Activated T-helper 2 cell treated with anti-CD3 and anti-CD28 coated beads, Interferon-gamma antibody, Interleukin-2, Interleukin-4, amounts not matched to agents 10 μg/mL and 5 μg/mL and 100 μg/mL, durations not matched to agents 14 hours and 24 hours and 36 hours (primary cell): ENCODE measurements at regions not wholly inside any gene's neighbourhood (a gene's known extent, or its start where the extent isn't known, plus 50 kb on each side); places are given as distances from the start of the nearest gene placed in this dataset.
"Not testable (repeated sequence)": the region's sequence is repeated elsewhere in the genome, so short reads cannot be mapped to it uniquely, and the experiment has no call there.

ENCODE experiments used
- DNase-seq: peaks from one replicate; pipeline ENCODE4 v3.0.0; 2021; ENCODE audit warnings: low spot score
- H3K27ac Mint-ChIP-seq: one replicate; pipeline ENCODE4 v1.8.0; 2021; ENCODE audit warnings: mixed read lengths
- H3K27me3 Mint-ChIP-seq: one replicate; pipeline ENCODE4 v1.8.0; 2021; ENCODE audit warnings: low read depth, mixed read lengths
- H3K36me3 Mint-ChIP-seq: one replicate; pipeline ENCODE4 v1.8.0; 2021; ENCODE audit warnings: low read depth, mixed read lengths
- H3K4me1 Mint-ChIP-seq: one replicate; pipeline ENCODE4 v1.8.0; 2021; ENCODE audit warnings: low read depth, mixed read lengths
- H3K4me3 Mint-ChIP-seq: one replicate; pipeline ENCODE4 v1.8.0; 2021; ENCODE audit warnings: low read depth, mild to moderate bottlenecking, moderate library complexity, mixed read lengths
- H3K9me3 Mint-ChIP-seq: one replicate; pipeline ENCODE4 v1.8.0; 2021; ENCODE audit warnings: mixed read lengths
- intact Hi-C: fragments of 100-400 bp; cut with micrococcal nuclease; formaldehyde crosslinking; loops from one replicate; pipeline ENCODE4 v1.15.1; 2023

GRCh38 chr3:11720304-11720898 lies 76.7 kb upstream of the VGLL4 start:
- Mint-ChIP-seq H3K27me3 (peaks cover 26% of the 10 kb centered on the region), H3K36me3 (no peaks in the 10 kb centered on the region), H3K27ac (peak overlapping the region; percentile 60), H3K4me3 (peak overlapping the region; percentile 90), H3K9me3 (no peaks in the 10 kb centered on the region), H3K4me1 (peaks cover 21% of the 10 kb centered on the region)
- DNase-seq = peak; percentile 37
- intact Hi-C loops = loop anchor here (1.0 to 5.0 kb wide), 3 partner anchors 50 to 127 kb away; partner anchors contain the start of gene TAMM41

GRCh38 chr3:11719406-11720303 lies 75.9 kb upstream of the VGLL4 start:
- peak overlapping the region; percentile 90 for H3K4me3 Mint-ChIP-seq
- peak; percentile 46 for DNase-seq
- no peaks in the 10 kb centered on the region for H3K36me3 Mint-ChIP-seq
- H3K4me1 Mint-ChIP-seq = peaks cover 17% of the 10 kb centered on the region
- H3K27ac Mint-ChIP-seq = no peak overlapping the region
- peaks cover 22% of the 10 kb centered on the region for H3K27me3 Mint-ChIP-seq
- H3K9me3 Mint-ChIP-seq = no peaks in the 10 kb centered on the region
- intact Hi-C loops = loop anchor here (1.0 to 5.0 kb wide), 5 partner anchors 45 to 128 kb away; partner anchors contain the start of gene TAMM41

- DNase-seq = peak; percentile 15
- Mint-ChIP-seq H3K27ac (peak overlapping the region; percentile 74), H3K36me3 (no peaks in the 10 kb centered on the region), H3K27me3 (peaks cover 21% of the 10 kb centered on the region), H3K4me3 (peak overlapping the region; percentile 84), H3K4me1 (peaks cover 17% of the 10 kb centered on the region), H3K9me3 (no peaks in the 10 kb centered on the region)
- intact Hi-C loops = loop anchor here (2.0 to 5.0 kb wide), 2 partner anchors 46 to 103 kb away; no protein-coding TSS in a partner anchor
Observed at GRCh38 chr3:11718637-11719405, 75.1 kb upstream of the VGLL4 start.

GRCh38 chr3:11717768-11718636 lies 74.3 kb upstream of the VGLL4 start:
- Mint-ChIP-seq H3K9me3 (no peaks in the 10 kb centered on the region), H3K4me3 (peak overlapping the region; percentile 84), H3K4me1 (peaks cover 17% of the 10 kb centered on the region), H3K27ac (no peak overlapping the region), H3K27me3 (peaks cover 18% of the 10 kb centered on the region), H3K36me3 (no peaks in the 10 kb centered on the region)
- no peak for DNase-seq
- intact Hi-C loops = loop anchor here (2.0 to 5.0 kb wide), 2 partner anchors 47 to 104 kb away; no protein-coding TSS in a partner anchor

GRCh38 chr3:11717301-11717700 lies 73.6 kb upstream of the VGLL4 start:
- DNase-seq = no peak
- Mint-ChIP-seq H3K27me3 (peaks cover 18% of the 10 kb centered on the region), H3K4me1 (peaks cover 19% of the 10 kb centered on the region), H3K36me3 (no peaks in the 10 kb centered on the region), H3K27ac (no peak overlapping the region), H3K4me3 (no peak overlapping the region), H3K9me3 (no peaks in the 10 kb centered on the region)
- intact Hi-C loops = loop anchor here (5.0 kb wide), 1 partner anchor 105 kb away; no protein-coding TSS in a partner anchor

- Mint-ChIP-seq H3K27me3 (peaks cover 15% of the 10 kb centered on the region), H3K4me3 (no peak overlapping the region), H3K27ac (no peak overlapping the region), H3K4me1 (peaks cover 19% of the 10 kb centered on the region), H3K9me3 (no peaks in the 10 kb centered on the region), H3K36me3 (no peaks in the 10 kb centered on the region)
- intact Hi-C loops = loop anchor here (5.0 kb wide), 1 partner anchor 106 kb away; no protein-coding TSS in a partner anchor
- no peak for DNase-seq
Observed at GRCh38 chr3:11716573-11717290, 73.0 kb upstream of the VGLL4 start.

GRCh38 chr3:11713171-11713570 lies 69.5 kb upstream of the VGLL4 start:
- intact Hi-C loops = no loop called here
- Mint-ChIP-seq H3K36me3 (no peaks in the 10 kb centered on the region), H3K27ac (no peak overlapping the region), H3K27me3 (peaks cover 3% of the 10 kb centered on the region), H3K9me3 (peaks cover 9% of the 10 kb centered on the region), H3K4me3 (no peak overlapping the region), H3K4me1 (peaks cover 6% of the 10 kb centered on the region)
- no peak for DNase-seq

GRCh38 chr3:11712646-11713045 lies 68.9 kb upstream of the VGLL4 start:
- H3K36me3 Mint-ChIP-seq = no peaks in the 10 kb centered on the region
- no peak overlapping the region for H3K27ac Mint-ChIP-seq
- DNase-seq = no peak
- intact Hi-C loops = no loop called here
- H3K9me3 Mint-ChIP-seq = peaks cover 9% of the 10 kb centered on the region
- peaks cover 3% of the 10 kb centered on the region for H3K27me3 Mint-ChIP-seq
- no peak overlapping the region for H3K4me3 Mint-ChIP-seq
- peaks cover 3% of the 10 kb centered on the region for H3K4me1 Mint-ChIP-seq

- Mint-ChIP-seq H3K4me1 (peaks cover 3% of the 10 kb centered on the region), H3K36me3 (no peaks in the 10 kb centered on the region), H3K27ac (no peak overlapping the region), H3K27me3 (peaks cover 3% of the 10 kb centered on the region), H3K9me3 (peaks cover 9% of the 10 kb centered on the region), H3K4me3 (no peak overlapping the region)
- DNase-seq = no peak
- intact Hi-C loops = no loop called here
Observed at GRCh38 chr3:11711876-11712275, 68.2 kb upstream of the VGLL4 start.

GRCh38 chr3:11709782-11710181 lies 66.1 kb upstream of the VGLL4 start:
- Mint-ChIP-seq H3K4me3 (no peak overlapping the region), H3K9me3 (peaks cover 9% of the 10 kb centered on the region), H3K27ac (no peak overlapping the region), H3K36me3 (no peaks in the 10 kb centered on the region), H3K4me1 (peaks cover 3% of the 10 kb centered on the region), H3K27me3 (peaks cover 3% of the 10 kb centered on the region)
- intact Hi-C loops = no loop called here
- no peak for DNase-seq

GRCh38 chr3:11707084-11707483 lies 63.4 kb upstream of the VGLL4 start:
- DNase-seq, H3K4me3 Mint-ChIP-seq, H3K9me3 Mint-ChIP-seq, H3K4me1 Mint-ChIP-seq, H3K27ac Mint-ChIP-seq, intact Hi-C loops, H3K27me3 Mint-ChIP-seq, H3K36me3 Mint-ChIP-seq: not testable (repeated sequence)
